ENCODE measurements at regions not wholly inside any gene's neighbourhood (a gene's known extent, or its start where the extent isn't known, plus 50 kb on each side); places are given as distances from the start of the nearest gene placed in this dataset.

DNA sequence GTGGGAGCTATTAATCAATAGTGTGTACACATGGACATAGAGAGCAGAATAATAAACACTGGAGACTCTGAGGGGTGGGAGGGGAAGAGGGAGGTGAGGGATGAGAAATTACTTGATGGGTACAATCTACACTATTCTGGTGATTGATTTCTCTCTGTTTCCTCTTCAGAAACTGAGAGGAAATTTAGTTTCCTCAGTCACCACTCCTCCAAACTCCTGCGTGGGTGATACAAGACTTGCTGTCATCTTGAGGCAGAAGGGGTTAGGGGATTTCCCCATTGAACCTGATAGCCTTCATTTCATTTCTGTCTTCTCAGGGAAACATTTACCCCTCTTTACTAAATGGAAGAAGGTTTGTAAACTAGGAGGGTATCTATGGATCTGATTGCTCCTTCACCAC, 84.3 kb upstream of the ESR1 start (continued):
- TF ChIP-seq BHLHE40 (IDR thresholded peaks at IDR 0.05; ENCODE audit: borderline replicate concordance in 1 of 2, low read depth in 2 of 2, low read length in 1 of 2) (0 out of 4 replicates have a peak, but pooled peaks of 1 of the 2 experiments have one; percentile 17), BCL11A (IDR thresholded peaks at IDR 0.05; ENCODE audit: low read depth, low read length) (no peak), ETV6 (conservative IDR thresholded peaks at IDR 0.05 in 1 of 2, IDR thresholded peaks at IDR 0.05 in 1 of 2; ENCODE audit: borderline replicate concordance in 1 of 2, low read depth in 1 of 2) (no peak), CREB1 (IDR thresholded peaks at IDR 0.05; ENCODE audit: low read depth) (no peak), RAD21 (IDR thresholded peaks at IDR 0.05; ENCODE audit: insufficient read depth, low read depth, low read length) (no peak), WRNIP1 (IDR thresholded peaks at IDR 0.05; ENCODE audit: borderline replicate concordance, low read depth, low read length) (no peak), MXI1 (IDR thresholded peaks at IDR 0.05; ENCODE audit: low read depth, low read length) (no peak), RELB (IDR thresholded peaks at IDR 0.05; ENCODE audit: low read depth) (peak; percentile 71; the same call in 1 of the 2 replicates), RCOR1 (conservative IDR thresholded peaks at IDR 0.05; ENCODE audit: low read depth, low read length) (no peak), RUNX3 (IDR thresholded peaks at IDR 0.05; ENCODE audit: low read length) (peak; percentile 7; the same call in 1 of the 2 replicates), USF2 (IDR thresholded peaks at IDR 0.05; ENCODE audit: borderline replicate concordance, low read depth, low read length) (no peak), ZNF622 (IDR thresholded peaks at IDR 0.05) (no peak), IKZF1 (conservative IDR thresholded peaks at IDR 0.05) (peak; percentile 66), IRF5 (IDR thresholded peaks at IDR 0.05; ENCODE audit: borderline replicate concordance) (no peak), RAD51 (IDR thresholded peaks at IDR 0.05) (no peak), GATAD2B (conservative IDR thresholded peaks at IDR 0.05; ENCODE audit: low read depth) (no peak), RELA (IDR thresholded peaks at IDR 0.05; ENCODE audit: borderline replicate concordance, partially characterized antibody) (no peak), FOXM1 (IDR thresholded peaks at IDR 0.05; ENCODE audit: low read depth, low read length) (no peak), YY1 (IDR thresholded peaks at IDR 0.05; ENCODE audit: low read depth, low read length) (no peak), TCF7 (IDR thresholded peaks at IDR 0.05; ENCODE audit: borderline replicate concordance) (no peak), MYB (IDR thresholded peaks at IDR 0.05; ENCODE audit: borderline replicate concordance, low read depth, low read length) (no peak), SIN3A (IDR thresholded peaks at IDR 0.05; ENCODE audit: low read depth, low read length) (no peak)
- TF ChIP-seq, protein P1, sequence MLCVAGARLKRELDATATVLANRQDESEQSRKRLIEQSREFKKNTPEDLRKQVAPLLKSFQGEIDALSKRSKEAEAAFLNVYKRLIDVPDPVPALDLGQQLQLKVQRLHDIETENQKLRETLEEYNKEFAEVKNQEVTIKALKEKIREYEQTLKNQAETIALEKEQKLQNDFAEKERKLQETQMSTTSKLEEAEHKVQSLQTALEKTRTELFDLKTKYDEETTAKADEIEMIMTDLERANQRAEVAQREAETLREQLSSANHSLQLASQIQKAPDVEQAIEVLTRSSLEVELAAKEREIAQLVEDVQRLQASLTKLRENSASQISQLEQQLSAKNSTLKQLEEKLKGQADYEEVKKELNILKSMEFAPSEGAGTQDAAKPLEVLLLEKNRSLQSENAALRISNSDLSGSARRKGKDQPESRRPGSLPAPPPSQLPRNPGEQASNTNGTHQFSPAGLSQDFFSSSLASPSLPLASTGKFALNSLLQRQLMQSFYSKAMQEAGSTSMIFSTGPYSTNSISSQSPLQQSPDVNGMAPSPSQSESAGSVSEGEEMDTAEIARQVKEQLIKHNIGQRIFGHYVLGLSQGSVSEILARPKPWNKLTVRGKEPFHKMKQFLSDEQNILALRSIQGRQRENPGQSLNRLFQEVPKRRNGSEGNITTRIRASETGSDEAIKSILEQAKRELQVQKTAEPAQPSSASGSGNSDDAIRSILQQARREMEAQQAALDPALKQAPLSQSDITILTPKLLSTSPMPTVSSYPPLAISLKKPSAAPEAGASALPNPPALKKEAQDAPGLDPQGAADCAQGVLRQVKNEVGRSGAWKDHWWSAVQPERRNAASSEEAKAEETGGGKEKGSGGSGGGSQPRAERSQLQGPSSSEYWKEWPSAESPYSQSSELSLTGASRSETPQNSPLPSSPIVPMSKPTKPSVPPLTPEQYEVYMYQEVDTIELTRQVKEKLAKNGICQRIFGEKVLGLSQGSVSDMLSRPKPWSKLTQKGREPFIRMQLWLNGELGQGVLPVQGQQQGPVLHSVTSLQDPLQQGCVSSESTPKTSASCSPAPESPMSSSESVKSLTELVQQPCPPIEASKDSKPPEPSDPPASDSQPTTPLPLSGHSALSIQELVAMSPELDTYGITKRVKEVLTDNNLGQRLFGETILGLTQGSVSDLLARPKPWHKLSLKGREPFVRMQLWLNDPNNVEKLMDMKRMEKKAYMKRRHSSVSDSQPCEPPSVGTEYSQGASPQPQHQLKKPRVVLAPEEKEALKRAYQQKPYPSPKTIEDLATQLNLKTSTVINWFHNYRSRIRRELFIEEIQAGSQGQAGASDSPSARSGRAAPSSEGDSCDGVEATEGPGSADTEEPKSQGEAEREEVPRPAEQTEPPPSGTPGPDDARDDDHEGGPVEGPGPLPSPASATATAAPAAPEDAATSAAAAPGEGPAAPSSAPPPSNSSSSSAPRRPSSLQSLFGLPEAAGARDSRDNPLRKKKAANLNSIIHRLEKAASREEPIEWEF (IDR thresholded peaks at IDR 0.05; ENCODE audit: insufficient replicate concordance, low read depth, low read length): peak; percentile 55

All from GM12878 (cell line).